ENCODE measurements at regions not wholly inside any gene's neighbourhood (a gene's known extent, or its start where the extent isn't known, plus 50 kb on each side); places are given as distances from the start of the nearest gene placed in this dataset.

DNA sequence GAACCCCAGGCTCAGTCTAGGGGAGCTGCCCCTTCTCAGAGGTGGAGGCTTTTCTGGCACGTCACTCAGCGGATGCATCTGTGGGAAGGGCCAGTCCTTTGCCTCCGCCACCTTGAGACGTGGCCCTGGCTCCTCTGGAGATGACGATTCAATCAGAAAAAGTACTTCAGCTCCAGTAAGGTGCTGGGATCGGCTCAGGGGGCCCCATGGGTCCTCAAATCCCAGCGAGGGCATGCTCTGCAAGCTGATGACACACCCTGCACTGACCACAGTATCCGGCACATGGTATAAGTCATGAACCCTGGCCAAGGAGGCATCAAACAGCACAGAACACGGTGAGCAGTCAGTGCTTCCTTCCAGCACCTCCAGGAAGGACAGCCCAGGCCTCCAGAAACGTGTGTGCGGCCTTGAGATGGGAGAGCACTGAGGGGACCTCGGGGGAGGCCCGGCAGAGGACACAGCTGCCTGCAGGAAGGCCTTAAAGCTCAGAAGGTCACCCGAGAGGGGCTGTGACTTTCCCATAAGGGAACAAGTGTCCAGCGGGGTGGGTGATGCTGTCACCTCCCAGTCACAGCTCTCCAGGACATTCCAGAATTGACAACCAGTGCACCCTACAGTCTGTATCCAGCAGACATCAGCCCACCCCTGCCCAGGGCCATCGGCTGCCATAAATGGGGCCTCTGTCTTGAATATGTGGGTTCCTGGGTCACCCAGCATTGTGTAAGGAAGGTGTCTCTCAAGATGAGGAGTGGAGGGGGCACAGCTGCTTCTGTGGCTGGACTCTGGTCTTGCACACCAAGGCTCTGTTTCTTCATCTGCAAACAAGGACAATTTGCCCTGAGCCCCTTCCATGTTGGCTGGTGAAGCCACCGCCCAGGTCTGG is 205.8 kb downstream of the NDUFA10 start (continued):
- no peak for TF ChIP-seq REST (IDR thresholded peaks at IDR 0.05; ENCODE audit: low read depth, low read length)

DNA sequence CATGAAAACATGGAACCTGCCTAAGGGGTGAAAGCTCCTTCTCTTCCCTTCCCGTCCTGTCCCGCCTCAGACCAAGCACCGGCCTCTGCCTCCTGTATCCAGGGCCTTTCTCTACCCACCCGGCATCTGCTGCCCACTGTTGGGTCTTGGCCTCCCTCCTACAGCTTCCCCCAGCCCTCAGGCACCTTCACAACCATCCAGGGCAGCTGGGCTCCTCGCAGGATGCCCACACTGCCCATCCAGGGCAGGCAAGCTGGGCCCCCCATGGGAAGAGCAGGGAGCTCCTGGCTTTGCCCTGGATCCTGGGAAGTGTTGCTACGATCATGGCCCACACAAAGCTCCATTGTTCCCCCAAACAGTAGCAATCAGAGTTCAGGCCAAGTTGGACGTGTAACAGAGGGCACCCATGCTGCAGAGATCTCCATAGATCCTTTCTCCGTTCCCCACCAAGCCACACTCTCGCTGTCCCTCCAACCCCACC is 206.6 kb downstream of the NDUFA10 start:
- CTCF ChIA-PET: no interaction called here
- SMC1A ChIA-PET (ENCODE audit: uncharacterized antibody, unreplicated experiment): no interaction called here
- TF ChIP-seq TARDBP (IDR thresholded peaks at IDR 0.05; ENCODE audit: borderline replicate concordance) (no peak), SUZ12 (IDR thresholded peaks at IDR 0.05; ENCODE audit: unreplicated experiment) (no peak), PBX3 (IDR thresholded peaks at IDR 0.05; ENCODE audit: insufficient replicate concordance, low read depth, low read length) (no peak), PAX5 (IDR thresholded peaks at IDR 0.05; ENCODE audit: borderline replicate concordance, low read depth, low read length) (no peak), ZBED1 (IDR thresholded peaks at IDR 0.05; ENCODE audit: borderline replicate concordance) (no peak), JUNB (IDR thresholded peaks at IDR 0.05) (no peak), STAT1 (conservative IDR thresholded peaks at IDR 0.05) (no peak), CREB1 (IDR thresholded peaks at IDR 0.05; ENCODE audit: low read depth) (no peak), NR2F1 (conservative IDR thresholded peaks at IDR 0.05) (no peak), BCL3 (IDR thresholded peaks at IDR 0.05; ENCODE audit: borderline replicate concordance, insufficient read depth, low read depth, low read length, poor library complexity, severe bottlenecking) (no peak)
- TF ChIP-seq, protein P1, sequence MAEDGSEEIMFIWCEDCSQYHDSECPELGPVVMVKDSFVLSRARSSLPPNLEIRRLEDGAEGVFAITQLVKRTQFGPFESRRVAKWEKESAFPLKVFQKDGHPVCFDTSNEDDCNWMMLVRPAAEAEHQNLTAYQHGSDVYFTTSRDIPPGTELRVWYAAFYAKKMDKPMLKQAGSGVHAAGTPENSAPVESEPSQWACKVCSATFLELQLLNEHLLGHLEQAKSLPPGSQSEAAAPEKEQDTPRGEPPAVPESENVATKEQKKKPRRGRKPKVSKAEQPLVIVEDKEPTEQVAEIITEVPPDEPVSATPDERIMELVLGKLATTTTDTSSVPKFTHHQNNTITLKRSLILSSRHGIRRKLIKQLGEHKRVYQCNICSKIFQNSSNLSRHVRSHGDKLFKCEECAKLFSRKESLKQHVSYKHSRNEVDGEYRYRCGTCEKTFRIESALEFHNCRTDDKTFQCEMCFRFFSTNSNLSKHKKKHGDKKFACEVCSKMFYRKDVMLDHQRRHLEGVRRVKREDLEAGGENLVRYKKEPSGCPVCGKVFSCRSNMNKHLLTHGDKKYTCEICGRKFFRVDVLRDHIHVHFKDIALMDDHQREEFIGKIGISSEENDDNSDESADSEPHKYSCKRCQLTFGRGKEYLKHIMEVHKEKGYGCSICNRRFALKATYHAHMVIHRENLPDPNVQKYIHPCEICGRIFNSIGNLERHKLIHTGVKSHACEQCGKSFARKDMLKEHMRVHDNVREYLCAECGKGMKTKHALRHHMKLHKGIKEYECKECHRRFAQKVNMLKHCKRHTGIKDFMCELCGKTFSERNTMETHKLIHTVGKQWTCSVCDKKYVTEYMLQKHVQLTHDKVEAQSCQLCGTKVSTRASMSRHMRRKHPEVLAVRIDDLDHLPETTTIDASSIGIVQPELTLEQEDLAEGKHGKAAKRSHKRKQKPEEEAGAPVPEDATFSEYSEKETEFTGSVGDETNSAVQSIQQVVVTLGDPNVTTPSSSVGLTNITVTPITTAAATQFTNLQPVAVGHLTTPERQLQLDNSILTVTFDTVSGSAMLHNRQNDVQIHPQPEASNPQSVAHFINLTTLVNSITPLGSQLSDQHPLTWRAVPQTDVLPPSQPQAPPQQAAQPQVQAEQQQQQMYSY (CRISPR knock-in tag; IDR thresholded peaks at IDR 0.05): no peak

More for the DNA sequence above, 206.6 kb downstream of the NDUFA10 start:
- DNase-seq (ENCODE audit: low read depth, low spot score) (no peak), FAIRE-seq (no peak), ATAC-seq (no peak)
- H3K4me1 ChIP-seq (ENCODE audit: control insufficient read depth, insufficient read depth, low read length): no peaks in the 10 kb centered on the region
- H3K4me3 ChIP-seq: no peak overlapping the region
- 61% methylated on average over 9 of the region's 9 CpGs for WGBS (ENCODE audit: insufficient coverage, insufficient replicate concordance, low lambda C conversion rate, missing lambda C conversion rate)
- H3K27ac ChIP-seq (ENCODE audit: control insufficient read depth, insufficient read depth): no peak overlapping the region
- H3K79me2 ChIP-seq (ENCODE audit: control insufficient read depth, insufficient read depth, low read length): no peaks in the 10 kb centered on the region
- H3K27me3 ChIP-seq (replicated peaks in 1 of 2; ENCODE audit: control insufficient read depth in 2 of 2, insufficient read depth in 2 of 2, low read length in 1 of 2): no peaks in the 10 kb centered on the region; a peak in 1 of 4 replicates
- no peaks in the 10 kb centered on the region; the same call in 2 of the 3 replicates for H3K9me3 ChIP-seq (replicated peaks; ENCODE audit: control insufficient read depth, insufficient read depth, low read length)
- POLR2A ChIA-PET: no interaction called here
- in situ Hi-C loops (cut with MboI) (no loop called here), intact Hi-C loops (cut with micrococcal nuclease; ENCODE audit: unreplicated experiment) (no loop called here)
- no peak overlapping the region for H3K4me2 ChIP-seq (ENCODE audit: control insufficient read depth, insufficient read depth)
- no peaks in the 10 kb centered on the region for H4K20me1 ChIP-seq (ENCODE audit: control insufficient read depth, insufficient read depth)
- BruUV-seq (replicated peaks): no TSS peak
- H3K36me3 ChIP-seq (ENCODE audit: control insufficient read depth in 2 of 2, insufficient read depth in 2 of 2, low read length in 1 of 2): no peaks in the 10 kb centered on the region
- no peak overlapping the region for H2AFZ ChIP-seq (ENCODE audit: control insufficient read depth, low read depth, low read length)
- RAD21 ChIA-PET (ENCODE audit: unreplicated experiment): interaction anchor here (0.7 kb wide), 1 partner anchor 319 kb away, joined by 3 read pairs; no protein-coding TSS in a partner anchor
- H3K9ac ChIP-seq (ENCODE audit: control insufficient read depth, insufficient read depth, low read length): no peak overlapping the region

Data from GM12878 (cell line).